ENCODE measurements at regions not wholly inside any gene's neighbourhood (a gene's known extent, or its start where the extent isn't known, plus 50 kb on each side); places are given as distances from the start of the nearest gene placed in this dataset.

DNA sequence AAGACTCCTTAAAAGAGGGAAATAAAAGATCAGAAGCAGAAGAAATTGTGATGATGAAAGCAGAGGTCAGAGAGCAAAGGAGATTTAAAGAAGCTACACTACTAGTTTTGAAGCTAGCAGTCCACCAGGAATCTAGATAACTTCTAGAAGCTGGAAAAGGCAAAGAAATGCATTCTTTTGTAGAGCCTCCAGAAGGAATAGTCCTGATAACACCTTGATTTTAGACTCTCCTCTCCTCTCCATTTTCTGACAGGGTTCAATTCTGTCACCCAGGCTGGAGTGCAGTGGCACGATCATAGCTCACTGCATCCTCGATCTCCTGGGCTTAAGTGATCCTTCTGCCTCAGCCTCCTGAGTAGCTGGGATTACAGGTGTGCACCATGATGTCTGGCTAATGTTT lies 1187.3 kb upstream of the CNTN5 start:
- Histone ChIP-seq H2AFZ (ENCODE audit: low read length) (no peak overlapping the region), H3K4me3 (ENCODE audit: low read length) (no peak overlapping the region), H3K27ac (ENCODE audit: low read length) (no peak overlapping the region), H3K27me3 (ENCODE audit: low read length) (no peaks in the 10 kb centered on the region), H3K79me2 (ENCODE audit: low read length) (no peaks in the 10 kb centered on the region), H3K4me1 (ENCODE audit: insufficient read depth, low read length) (no peaks in the 10 kb centered on the region), H3K9ac (ENCODE audit: low read length) (no peak overlapping the region), H3F3A (ENCODE audit: low read length, unreplicated experiment) (no peaks in the 10 kb centered on the region), H3K4me2 (ENCODE audit: low read length) (no peak overlapping the region), H3K36me3 (ENCODE audit: low read depth, low read length) (no peaks in the 10 kb centered on the region), H4K20me1 (ENCODE audit: low read length) (no peaks in the 10 kb centered on the region), H3K9me2 (replicated peaks; ENCODE audit: low read length) (no peaks in the 10 kb centered on the region), H3K9me3 (ENCODE audit: low read length) (no peaks in the 10 kb centered on the region; the same call in 1 of the 2 replicates)
- DNase-seq: no peak
- POLR2A ChIA-PET (ENCODE audit: unreplicated experiment): no interaction called here
- BruUV-seq (replicated peaks): no TSS peak
- TF ChIP-seq EZH2phosphoT487 (IDR thresholded peaks at IDR 0.05; ENCODE audit: borderline replicate concordance, low read length) (no peak), EZH2 (IDR thresholded peaks at IDR 0.05; ENCODE audit: low read length, unreplicated experiment) (no peak), CTCF (conservative IDR thresholded peaks at IDR 0.05; ENCODE audit: low read depth, low read length) (no peak)
- CTCF ChIA-PET: no interaction called here
- ATAC-seq: no peak
- intact Hi-C loops (cut with micrococcal nuclease): no loop called here

GRCh38 chr11:97844016-97844415 lies 1176.7 kb upstream of the CNTN5 start:
- no TSS peak for BruUV-seq (replicated peaks)
- H3K79me2 ChIP-seq (ENCODE audit: low read length): no peaks in the 10 kb centered on the region

DNA sequence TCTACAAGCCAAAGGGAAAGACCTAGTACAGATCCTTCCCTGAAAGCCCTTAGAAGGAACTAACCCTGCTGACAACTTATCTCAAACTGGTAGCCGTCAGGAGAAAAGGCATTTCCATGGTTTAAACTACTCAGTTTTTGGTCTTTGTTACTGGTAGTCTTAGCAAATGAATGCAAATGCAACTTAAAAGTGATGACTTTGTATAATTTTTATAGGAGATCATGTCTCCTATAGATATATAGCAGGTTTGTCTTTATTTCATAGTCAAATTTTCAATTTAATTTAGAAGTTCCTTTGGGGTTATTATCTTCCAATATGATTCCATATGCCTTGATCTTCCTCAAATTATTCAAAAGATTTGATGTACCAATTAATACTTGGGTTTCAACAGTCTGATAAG lies 1173.0 kb upstream of the CNTN5 start:
- no peaks in the 10 kb centered on the region for H3F3A ChIP-seq (ENCODE audit: low read length, unreplicated experiment)
- H3K9me2 ChIP-seq (replicated peaks; ENCODE audit: low read length): no peaks in the 10 kb centered on the region
- 0 out of 2 replicates have a peak, but pooled peaks cover 6% of the 10 kb centered on the region for H3K9me3 ChIP-seq (ENCODE audit: low read length)
- ATAC-seq (no peak), DNase-seq (no peak)
- no peak overlapping the region for H3K4me3 ChIP-seq (ENCODE audit: low read length)
- BruUV-seq (replicated peaks): no TSS peak
- H3K27ac ChIP-seq (ENCODE audit: low read length): no peak overlapping the region
- H3K9ac ChIP-seq (ENCODE audit: low read length): no peak overlapping the region
- H3K27me3 ChIP-seq (ENCODE audit: low read length): no peaks in the 10 kb centered on the region
- H3K79me2 ChIP-seq (ENCODE audit: low read length): no peaks in the 10 kb centered on the region
- TF ChIP-seq EZH2phosphoT487 (IDR thresholded peaks at IDR 0.05; ENCODE audit: borderline replicate concordance, low read length) (no peak), EZH2 (IDR thresholded peaks at IDR 0.05; ENCODE audit: low read length, unreplicated experiment) (no peak), CTCF (conservative IDR thresholded peaks at IDR 0.05; ENCODE audit: low read depth, low read length) (no peak)
- ChIA-PET POLR2A (ENCODE audit: unreplicated experiment) (no interaction called here), CTCF (no interaction called here)
- H3K4me1 ChIP-seq (ENCODE audit: insufficient read depth, low read length): no peaks in the 10 kb centered on the region
- H4K20me1 ChIP-seq (ENCODE audit: low read length): no peaks in the 10 kb centered on the region
- no peak overlapping the region for H2AFZ ChIP-seq (ENCODE audit: low read length)
- H3K4me2 ChIP-seq (ENCODE audit: low read length): no peak overlapping the region
- intact Hi-C loops (cut with micrococcal nuclease): no loop called here
- no peaks in the 10 kb centered on the region for H3K36me3 ChIP-seq (ENCODE audit: low read depth, low read length)

More at GRCh38 chr11:97844016-97844415, 1176.7 kb upstream of the CNTN5 start:
- no peaks in the 10 kb centered on the region for H4K20me1 ChIP-seq (ENCODE audit: low read length)
- no peak overlapping the region for H2AFZ ChIP-seq (ENCODE audit: low read length)
- H3K27me3 ChIP-seq (ENCODE audit: low read length): no peaks in the 10 kb centered on the region
- H3K9ac ChIP-seq (ENCODE audit: low read length): no peak overlapping the region
- ChIA-PET CTCF (no interaction called here), POLR2A (ENCODE audit: unreplicated experiment) (no interaction called here)
- no peaks in the 10 kb centered on the region for H3K9me2 ChIP-seq (replicated peaks; ENCODE audit: low read length)
- no peak overlapping the region for H3K27ac ChIP-seq (ENCODE audit: low read length)
- H3K9me3 ChIP-seq (ENCODE audit: low read length): 0 out of 2 replicates have a peak, but pooled peaks cover 22% of the 10 kb centered on the region
- intact Hi-C loops (cut with micrococcal nuclease): no loop called here
- TF ChIP-seq EZH2phosphoT487 (IDR thresholded peaks at IDR 0.05; ENCODE audit: borderline replicate concordance, low read length): no peak
- no peak for TF ChIP-seq CTCF (conservative IDR thresholded peaks at IDR 0.05; ENCODE audit: low read depth, low read length)
- no peak for TF ChIP-seq EZH2 (IDR thresholded peaks at IDR 0.05; ENCODE audit: low read length, unreplicated experiment)
- ATAC-seq (no peak), DNase-seq (no peak)
- H3K4me1 ChIP-seq (ENCODE audit: insufficient read depth, low read length): no peaks in the 10 kb centered on the region
- no peaks in the 10 kb centered on the region for H3F3A ChIP-seq (ENCODE audit: low read length, unreplicated experiment)
- H3K4me2 ChIP-seq (ENCODE audit: low read length): no peak overlapping the region
- H3K4me3 ChIP-seq (ENCODE audit: low read length): no peak overlapping the region
- H3K36me3 ChIP-seq (ENCODE audit: low read depth, low read length): no peaks in the 10 kb centered on the region
